HepG2 (cell line): ENCODE measurements at regions not wholly inside any gene's neighbourhood (a gene's known extent, or its start where the extent isn't known, plus 50 kb on each side); places are given as distances from the start of the nearest gene placed in this dataset.

Source experiments
- EZH2 ChIP-seq: conservative IDR thresholded peaks from 2 replicates; pipeline ENCODE4 v1.6.1; 2012; ENCODE audit warnings: mild to moderate bottlenecking, low read depth, low read length, moderate library complexity
- POLR2A ChIP-seq, 2 experiments: IDR thresholded peaks; 2 replicates each; pipeline ENCODE4 v1.6.1; 2011; ENCODE audit warnings: low read depth in 2 of 2, low read length in 2 of 2, mild to moderate bottlenecking in 1 of 2, moderate library complexity in 1 of 2; ENCODE audit not compliant: insufficient read depth in 1 of 2

DNA sequence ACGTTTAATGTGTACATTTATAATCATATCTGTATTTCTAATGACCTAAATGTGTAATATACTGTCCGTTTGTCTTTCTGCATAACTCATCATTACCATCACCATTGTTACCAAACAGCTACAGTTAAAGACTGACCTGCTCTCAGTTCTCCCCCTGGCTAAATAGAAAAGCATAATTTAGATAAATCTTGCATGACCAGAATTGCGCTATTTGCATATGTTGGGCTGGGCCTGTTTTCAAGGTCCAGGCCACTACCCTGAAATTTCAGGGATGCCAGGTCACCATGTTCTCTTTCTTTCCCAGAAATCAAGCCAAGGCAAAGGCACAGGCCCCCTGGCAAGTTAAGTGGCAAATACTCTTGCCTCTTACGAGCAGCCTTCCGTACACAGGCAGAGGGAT, 78.4 kb downstream of the MARCHF4 start:
- TF ChIP-seq POLR2A (IDR thresholded peaks at IDR 0.05; ENCODE audit: insufficient read depth in 1 of 2, low read depth in 2 of 2, low read length in 2 of 2), result no peak
- no peak for TF ChIP-seq EZH2
